Retinal pigment epithelial cell (primary cell): ENCODE measurements at regions not wholly inside any gene's neighbourhood (a gene's known extent, or its start where the extent isn't known, plus 50 kb on each side); places are given as distances from the start of the nearest gene placed in this dataset.

ENCODE experiments used
- DNase-seq: peaks from one replicate; pipeline ENCODE4 v3.0.0-alpha.2; 2010; ENCODE audit warnings: low read depth
- H3K4me3 ChIP-seq: 2 replicates; pipeline ENCODE4 v1.5.1; 2011; ENCODE audit warnings: mild to moderate bottlenecking, low read length, control low read depth, moderate library complexity
- TF ChIP-seq, protein P1 (sequence below): conservative IDR thresholded peaks from 2 replicates; pipeline ENCODE4 v1.5.1; 2011; ENCODE audit warnings: low read depth, low read length, control low read depth, inconsistent platforms

DNA sequence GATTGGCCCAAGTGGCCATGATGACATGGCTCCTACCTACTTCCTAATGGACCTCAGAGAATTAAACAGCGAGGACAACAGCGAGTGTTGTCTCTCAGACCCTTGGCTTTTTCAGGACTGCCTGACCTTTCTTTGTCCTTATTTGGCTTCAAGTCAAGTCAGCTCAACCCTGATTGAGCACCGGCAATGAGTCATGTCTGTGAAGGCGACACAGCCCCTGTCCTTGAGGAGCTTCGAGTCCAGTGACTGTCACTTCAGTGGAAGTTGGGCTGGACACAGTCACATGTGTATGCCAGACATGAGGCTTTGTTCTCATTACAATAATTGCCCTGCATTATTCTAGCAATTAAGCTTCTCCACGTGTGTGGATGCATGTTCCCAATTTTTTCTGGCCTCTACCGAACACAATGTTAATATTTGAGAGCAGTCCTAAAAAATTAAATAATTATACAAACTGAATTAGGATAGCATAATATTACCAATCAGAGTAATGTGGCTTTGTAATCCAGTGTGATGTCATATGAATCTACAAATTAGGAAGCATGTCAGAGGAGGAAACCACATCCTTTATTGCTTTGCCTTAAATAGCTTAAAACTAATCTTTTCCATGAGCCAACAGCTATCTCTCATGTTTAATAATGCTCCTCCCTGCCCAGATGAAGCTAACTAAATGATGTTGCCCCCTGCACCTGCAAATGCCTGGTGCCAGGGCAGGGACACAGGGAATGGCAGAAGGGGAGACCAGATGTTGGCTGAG lies 178.6 kb downstream of the CDH26 start:
- TF ChIP-seq, protein P1, sequence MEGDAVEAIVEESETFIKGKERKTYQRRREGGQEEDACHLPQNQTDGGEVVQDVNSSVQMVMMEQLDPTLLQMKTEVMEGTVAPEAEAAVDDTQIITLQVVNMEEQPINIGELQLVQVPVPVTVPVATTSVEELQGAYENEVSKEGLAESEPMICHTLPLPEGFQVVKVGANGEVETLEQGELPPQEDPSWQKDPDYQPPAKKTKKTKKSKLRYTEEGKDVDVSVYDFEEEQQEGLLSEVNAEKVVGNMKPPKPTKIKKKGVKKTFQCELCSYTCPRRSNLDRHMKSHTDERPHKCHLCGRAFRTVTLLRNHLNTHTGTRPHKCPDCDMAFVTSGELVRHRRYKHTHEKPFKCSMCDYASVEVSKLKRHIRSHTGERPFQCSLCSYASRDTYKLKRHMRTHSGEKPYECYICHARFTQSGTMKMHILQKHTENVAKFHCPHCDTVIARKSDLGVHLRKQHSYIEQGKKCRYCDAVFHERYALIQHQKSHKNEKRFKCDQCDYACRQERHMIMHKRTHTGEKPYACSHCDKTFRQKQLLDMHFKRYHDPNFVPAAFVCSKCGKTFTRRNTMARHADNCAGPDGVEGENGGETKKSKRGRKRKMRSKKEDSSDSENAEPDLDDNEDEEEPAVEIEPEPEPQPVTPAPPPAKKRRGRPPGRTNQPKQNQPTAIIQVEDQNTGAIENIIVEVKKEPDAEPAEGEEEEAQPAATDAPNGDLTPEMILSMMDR, result no peak
- DNase-seq, result no peak
- no peak overlapping the region for H3K4me3 ChIP-seq

DNA sequence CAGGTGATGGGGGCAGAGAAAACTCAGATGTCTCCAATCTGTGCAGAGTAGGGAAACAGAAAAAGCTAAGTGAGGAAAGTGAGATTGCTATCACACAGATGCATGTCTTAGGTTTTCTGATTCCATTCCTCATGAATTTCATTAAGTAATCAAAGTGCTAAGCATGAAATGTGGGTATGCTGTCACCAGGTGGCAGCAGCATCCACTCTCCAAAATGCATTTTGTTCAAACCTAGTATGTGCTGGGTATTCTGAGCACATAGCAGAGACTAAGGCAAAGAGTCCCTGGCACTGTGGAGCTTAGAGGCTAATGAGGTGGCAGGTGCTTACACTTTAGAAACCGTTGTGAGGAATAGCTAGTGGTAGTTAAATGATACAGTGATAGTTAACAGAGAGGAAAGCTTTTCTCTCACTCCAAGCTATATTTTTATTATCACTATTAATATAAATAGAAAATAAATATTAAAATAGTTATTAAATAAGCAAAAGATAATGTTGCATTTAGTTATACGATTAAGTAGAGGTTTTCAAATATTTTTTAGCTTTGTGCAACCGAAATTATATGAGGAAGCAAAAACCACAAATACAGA lies 179.5 kb downstream of the CDH26 start:
- no peak for DNase-seq
- TF ChIP-seq, protein P1, result peak; percentile 72
- peak overlapping the region; percentile 59 for H3K4me3 ChIP-seq

DNA sequence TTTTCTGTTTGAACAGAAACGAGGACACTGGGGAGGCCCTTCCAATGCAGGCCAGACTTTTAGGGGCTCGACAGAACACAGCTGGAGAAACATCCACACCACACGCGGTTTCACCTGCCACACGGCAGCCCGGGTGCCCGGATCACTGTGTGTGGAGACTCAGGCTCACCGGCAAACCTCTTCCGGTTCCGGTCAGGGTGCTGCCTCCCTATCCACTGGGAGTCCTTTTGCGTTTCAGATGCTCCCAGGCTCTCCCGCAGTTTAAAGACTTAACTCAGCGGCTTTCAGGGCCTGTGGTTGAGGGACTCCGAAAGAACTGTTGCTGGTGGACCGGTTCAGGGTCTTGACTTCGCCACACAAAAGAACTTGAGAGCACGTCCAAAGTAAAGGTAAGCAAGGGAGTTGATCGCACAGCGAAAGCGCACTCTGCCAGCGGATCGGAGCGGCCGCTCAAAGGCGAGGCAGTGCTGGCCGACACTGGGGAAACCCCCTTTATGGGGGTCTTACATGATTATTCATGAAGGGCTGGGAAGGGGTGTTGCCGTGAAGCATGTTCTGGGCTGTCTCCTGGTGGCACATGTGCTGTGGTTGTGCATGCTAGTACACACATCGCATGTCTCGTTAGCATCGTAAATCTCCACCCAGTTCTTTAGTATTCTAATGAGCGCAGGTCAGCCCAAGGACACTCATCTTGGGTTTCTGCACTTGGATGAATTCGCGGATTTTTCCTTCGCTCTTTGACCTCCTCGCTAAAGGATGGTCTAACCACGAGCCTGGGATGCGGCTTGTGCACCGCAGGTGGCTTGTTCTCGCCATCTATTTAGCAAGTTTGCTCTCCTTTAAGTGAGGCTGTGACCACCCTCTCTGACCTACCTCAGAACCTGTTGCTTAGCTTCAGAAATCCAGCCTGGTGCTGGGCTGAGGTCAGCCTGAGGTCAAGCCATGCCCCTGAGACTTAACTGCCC lies 180.3 kb downstream of the CDH26 start:
- peak overlapping the region; percentile 59 for H3K4me3 ChIP-seq
- TF ChIP-seq, protein P1, result no peak

DNA sequence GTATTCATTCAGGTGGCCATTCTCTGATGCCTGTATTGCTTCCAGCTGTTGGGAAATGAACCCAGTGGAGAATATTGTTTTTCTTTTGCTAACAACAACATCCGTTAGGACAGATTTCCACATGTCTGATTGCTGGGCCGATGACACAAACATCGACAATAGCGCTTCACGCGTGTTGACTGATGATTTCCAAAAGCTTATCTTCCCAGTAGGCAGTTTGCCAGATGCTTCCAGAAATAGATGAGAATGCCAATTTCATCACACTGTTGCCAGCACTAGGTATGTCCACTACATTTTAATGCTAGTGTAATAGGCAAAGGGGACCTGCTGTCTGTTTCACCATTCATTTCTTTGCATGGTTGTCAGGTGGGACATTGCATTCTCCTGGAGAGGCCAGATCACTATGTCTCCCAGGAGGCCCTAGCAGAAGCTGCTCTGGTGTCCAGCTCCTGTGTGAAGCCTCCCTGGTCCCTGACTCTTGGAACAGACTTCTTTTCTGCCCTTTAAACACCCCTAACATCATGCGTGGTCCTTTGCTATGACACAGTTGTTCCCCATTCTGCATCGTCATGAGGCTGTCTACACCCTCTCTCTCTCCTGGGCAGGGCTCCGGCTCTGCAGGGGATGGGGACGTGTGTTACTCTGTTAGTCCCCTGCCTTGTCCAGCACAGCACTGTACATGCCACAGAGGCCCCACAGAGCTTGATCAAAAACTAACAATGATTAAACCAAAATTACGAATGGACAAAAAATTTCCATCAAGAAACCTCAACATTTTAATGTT lies 181.6 kb downstream of the CDH26 start:
- TF ChIP-seq, protein P1, result no peak
- H3K4me3 ChIP-seq, result no peak overlapping the region
- DNase-seq, result no peak

More for the DNA sequence above, 180.3 kb downstream of the CDH26 start:
- no peak for DNase-seq

DNA sequence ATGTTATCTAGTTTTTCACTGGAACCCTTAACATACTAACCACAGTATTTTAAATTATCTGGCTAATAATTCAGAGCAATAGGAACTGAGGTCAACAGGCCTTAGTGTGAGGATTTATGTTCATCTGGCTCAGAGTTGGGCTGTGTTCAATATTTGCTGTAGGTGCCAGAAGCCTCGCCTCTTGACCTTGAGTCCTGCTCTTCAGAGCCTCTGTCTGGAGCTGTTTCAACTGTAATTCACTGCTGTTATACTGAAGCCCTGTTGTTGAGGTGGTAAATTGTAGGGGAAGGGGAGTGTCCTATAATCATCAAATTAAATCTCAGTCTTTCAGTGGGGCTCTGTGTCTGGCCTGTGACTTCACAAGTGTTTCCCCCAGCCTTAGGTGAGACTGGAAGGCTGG lies 184.4 kb downstream of the CDH26 start:
- no peak for DNase-seq
- TF ChIP-seq, protein P1, result no peak
- H3K4me3 ChIP-seq, result no peak overlapping the region

DNA sequence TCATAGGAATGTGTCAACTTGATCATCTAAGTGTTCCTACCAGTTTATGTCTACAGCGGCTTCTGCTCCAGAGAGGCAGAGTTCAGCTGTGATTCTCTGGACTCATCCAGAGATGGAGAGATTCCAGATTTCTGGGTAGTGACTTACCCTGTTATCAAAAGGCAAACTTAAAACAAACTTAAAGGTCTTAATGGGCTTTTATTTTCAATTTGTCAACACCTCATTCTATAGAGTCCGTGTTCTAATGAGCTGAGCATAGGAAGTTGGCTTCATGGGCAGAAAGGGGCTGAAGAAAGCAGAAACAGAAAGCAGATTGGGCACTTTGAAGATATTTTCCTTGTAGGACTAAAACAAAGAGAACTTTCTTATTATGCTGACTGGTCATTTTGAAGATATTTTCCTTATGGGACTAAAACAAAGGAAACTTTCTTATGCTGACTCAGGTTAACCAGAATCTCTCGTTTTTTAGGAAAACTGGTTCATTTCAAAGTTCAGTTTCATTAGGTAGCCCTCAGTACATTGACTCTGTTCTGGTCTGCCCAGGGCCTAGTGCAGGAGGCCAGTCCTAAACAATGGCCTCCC lies 185.1 kb downstream of the CDH26 start:
- DNase-seq, result no peak
- no peak overlapping the region for H3K4me3 ChIP-seq
- TF ChIP-seq, protein P1, result no peak
